ENCODE measurements at regions not wholly inside any gene's neighbourhood (a gene's known extent, or its start where the extent isn't known, plus 50 kb on each side); places are given as distances from the start of the nearest gene placed in this dataset.
A peak's percentile ranks its signal among the peaks of the same experiment; 100 is the strongest.

DNA sequence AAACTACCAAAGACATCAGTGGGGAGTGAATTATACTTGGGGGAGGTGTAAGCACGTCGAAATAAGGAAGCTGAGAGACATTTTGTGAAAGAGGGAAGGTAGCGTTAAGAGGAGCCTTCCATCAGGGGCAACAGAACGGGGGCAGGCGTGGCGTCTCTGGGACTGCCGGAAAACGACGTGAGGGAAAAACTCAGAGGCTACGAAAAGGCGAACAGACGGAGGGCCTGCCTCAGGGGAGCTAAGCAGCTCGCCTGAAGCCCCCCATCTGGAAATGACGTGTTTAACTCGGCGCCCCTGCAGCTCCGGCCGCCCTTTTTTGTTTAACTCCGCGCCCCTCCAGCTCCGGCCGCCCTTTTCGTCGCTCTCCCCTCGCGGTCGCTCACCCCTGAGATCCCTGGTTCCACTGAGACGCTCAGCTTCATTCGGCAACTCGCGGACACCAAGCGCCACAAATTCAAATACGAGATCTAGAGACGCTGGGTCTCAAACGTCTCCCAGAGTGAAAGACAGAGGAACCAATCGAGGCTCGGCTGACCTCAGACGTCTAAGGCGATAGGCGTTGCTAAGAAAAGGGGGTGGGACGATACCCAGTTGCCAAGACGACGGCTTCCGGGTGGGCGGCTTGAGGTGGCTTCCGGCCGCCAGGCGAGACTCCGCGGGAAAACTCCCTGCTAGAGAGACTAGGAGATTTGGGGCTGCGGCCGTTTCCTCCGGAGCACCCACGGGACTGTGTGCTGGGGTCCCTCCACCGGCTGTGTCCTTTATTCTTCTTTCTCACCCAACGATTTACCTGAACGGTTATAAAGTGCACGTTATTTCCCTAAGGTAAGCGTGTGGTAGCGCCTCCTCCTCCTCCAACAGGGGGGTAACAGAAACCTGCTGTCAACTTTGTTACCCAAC lies 383.2 kb downstream of the ZFHX3 start (continued):
- TF ChIP-seq MIER1 (IDR thresholded peaks at IDR 0.05; ENCODE audit: low read depth) = no peak
- TF ChIP-seq GATAD2B (IDR thresholded peaks at IDR 0.05; ENCODE audit: borderline replicate concordance) = no peak
- TF ChIP-seq, protein P1, sequence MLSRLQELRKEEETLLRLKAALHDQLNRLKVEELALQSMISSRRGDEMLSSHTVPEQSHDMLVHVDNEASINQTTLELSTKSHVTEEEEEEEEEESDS (CRISPR knock-in tag; IDR thresholded peaks at IDR 0.05) = no peak
- TF ChIP-seq ZNF75A (CRISPR knock-in tag; IDR thresholded peaks at IDR 0.05) = no peak
- no peak for TF ChIP-seq XRCC5 (IDR thresholded peaks at IDR 0.05; ENCODE audit: low read depth, low read length)
- TF ChIP-seq ZNF696 (CRISPR knock-in tag; conservative IDR thresholded peaks at IDR 0.05) = no peak
- TF ChIP-seq ZSCAN29 (IDR thresholded peaks at IDR 0.05) = no peak
- peak; percentile 76 for TF ChIP-seq ETV1 (tag; conservative IDR thresholded peaks at IDR 0.05; ENCODE audit: low read depth)
- no peak for TF ChIP-seq ZNF79 (CRISPR knock-in tag; IDR thresholded peaks at IDR 0.05; ENCODE audit: low read depth)
- no peak for TF ChIP-seq NFIC (IDR thresholded peaks at IDR 0.05)
- no peak for TF ChIP-seq STAG1 (CRISPR knock-in tag; IDR thresholded peaks at IDR 0.05; ENCODE audit: borderline replicate concordance)
- 0 out of 4 replicates have a peak, but pooled peaks of 1 of the 2 experiments have one; percentile 19 for TF ChIP-seq SIN3A (IDR thresholded peaks at IDR 0.05; ENCODE audit: borderline replicate concordance in 2 of 2, control insufficient read depth in 1 of 2, low read depth in 2 of 2, low read length in 2 of 2)
- no peak for TF ChIP-seq MCM5 (IDR thresholded peaks at IDR 0.05; ENCODE audit: low read depth)
- TF ChIP-seq, protein P2, sequence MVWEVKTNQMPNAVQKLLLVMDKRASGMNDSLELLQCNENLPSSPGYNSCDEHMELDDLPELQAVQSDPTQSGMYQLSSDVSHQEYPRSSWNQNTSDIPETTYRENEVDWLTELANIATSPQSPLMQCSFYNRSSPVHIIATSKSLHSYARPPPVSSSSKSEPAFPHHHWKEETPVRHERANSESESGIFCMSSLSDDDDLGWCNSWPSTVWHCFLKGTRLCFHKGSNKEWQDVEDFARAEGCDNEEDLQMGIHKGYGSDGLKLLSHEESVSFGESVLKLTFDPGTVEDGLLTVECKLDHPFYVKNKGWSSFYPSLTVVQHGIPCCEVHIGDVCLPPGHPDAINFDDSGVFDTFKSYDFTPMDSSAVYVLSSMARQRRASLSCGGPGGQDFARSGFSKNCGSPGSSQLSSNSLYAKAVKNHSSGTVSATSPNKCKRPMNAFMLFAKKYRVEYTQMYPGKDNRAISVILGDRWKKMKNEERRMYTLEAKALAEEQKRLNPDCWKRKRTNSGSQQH (CRISPR knock-in tag; IDR thresholded peaks at IDR 0.05) = no peak
- no peak for TF ChIP-seq CREBBP (IDR thresholded peaks at IDR 0.05; ENCODE audit: low read depth, low read length)
- TF ChIP-seq, protein P3, sequence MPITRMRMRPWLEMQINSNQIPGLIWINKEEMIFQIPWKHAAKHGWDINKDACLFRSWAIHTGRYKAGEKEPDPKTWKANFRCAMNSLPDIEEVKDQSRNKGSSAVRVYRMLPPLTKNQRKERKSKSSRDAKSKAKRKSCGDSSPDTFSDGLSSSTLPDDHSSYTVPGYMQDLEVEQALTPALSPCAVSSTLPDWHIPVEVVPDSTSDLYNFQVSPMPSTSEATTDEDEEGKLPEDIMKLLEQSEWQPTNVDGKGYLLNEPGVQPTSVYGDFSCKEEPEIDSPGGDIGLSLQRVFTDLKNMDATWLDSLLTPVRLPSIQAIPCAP (CRISPR knock-in tag; IDR thresholded peaks at IDR 0.05; ENCODE audit: borderline replicate concordance) = no peak
- TF ChIP-seq, protein P4, sequence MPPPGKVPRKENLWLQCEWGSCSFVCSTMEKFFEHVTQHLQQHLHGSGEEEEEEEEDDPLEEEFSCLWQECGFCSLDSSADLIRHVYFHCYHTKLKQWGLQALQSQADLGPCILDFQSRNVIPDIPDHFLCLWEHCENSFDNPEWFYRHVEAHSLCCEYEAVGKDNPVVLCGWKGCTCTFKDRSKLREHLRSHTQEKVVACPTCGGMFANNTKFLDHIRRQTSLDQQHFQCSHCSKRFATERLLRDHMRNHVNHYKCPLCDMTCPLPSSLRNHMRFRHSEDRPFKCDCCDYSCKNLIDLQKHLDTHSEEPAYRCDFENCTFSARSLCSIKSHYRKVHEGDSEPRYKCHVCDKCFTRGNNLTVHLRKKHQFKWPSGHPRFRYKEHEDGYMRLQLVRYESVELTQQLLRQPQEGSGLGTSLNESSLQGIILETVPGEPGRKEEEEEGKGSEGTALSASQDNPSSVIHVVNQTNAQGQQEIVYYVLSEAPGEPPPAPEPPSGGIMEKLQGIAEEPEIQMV (tag; conservative IDR thresholded peaks at IDR 0.05; ENCODE audit: low read depth) = no peak
- no peak for TF ChIP-seq MTA3 (IDR thresholded peaks at IDR 0.05; ENCODE audit: borderline replicate concordance)
- TF ChIP-seq, protein P5, sequence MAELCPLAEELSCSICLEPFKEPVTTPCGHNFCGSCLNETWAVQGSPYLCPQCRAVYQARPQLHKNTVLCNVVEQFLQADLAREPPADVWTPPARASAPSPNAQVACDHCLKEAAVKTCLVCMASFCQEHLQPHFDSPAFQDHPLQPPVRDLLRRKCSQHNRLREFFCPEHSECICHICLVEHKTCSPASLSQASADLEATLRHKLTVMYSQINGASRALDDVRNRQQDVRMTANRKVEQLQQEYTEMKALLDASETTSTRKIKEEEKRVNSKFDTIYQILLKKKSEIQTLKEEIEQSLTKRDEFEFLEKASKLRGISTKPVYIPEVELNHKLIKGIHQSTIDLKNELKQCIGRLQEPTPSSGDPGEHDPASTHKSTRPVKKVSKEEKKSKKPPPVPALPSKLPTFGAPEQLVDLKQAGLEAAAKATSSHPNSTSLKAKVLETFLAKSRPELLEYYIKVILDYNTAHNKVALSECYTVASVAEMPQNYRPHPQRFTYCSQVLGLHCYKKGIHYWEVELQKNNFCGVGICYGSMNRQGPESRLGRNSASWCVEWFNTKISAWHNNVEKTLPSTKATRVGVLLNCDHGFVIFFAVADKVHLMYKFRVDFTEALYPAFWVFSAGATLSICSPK (IDR thresholded peaks at IDR 0.05; ENCODE audit: borderline replicate concordance) = no peak
- TF ChIP-seq ZBED1 (IDR thresholded peaks at IDR 0.05) = no peak
- TF ChIP-seq ZNF41 (CRISPR knock-in tag; conservative IDR thresholded peaks at IDR 0.05) = no peak
- TF ChIP-seq RAD51 (IDR thresholded peaks at IDR 0.05; ENCODE audit: borderline replicate concordance, low read depth) = no peak
- no peak for TF ChIP-seq TCF7L2 (IDR thresholded peaks at IDR 0.05; ENCODE audit: low read depth, low read length)
- no peak for TF ChIP-seq ZC3H8 (IDR thresholded peaks at IDR 0.05)
- TF ChIP-seq CXXC5 (CRISPR knock-in tag; IDR thresholded peaks at IDR 0.05) = peak; percentile 75

All from K562 (cell line).